PC-3 (cell line): ENCODE measurements at regions not wholly inside any gene's neighbourhood (a gene's known extent, or its start where the extent isn't known, plus 50 kb on each side); places are given as distances from the start of the nearest gene placed in this dataset.

Source experiments
- ATAC-seq: fragments of 200-7000 bp; cut with Tn5 transposase; 2 replicates; pipeline ENCODE4 v1.9.1; 2020; ENCODE audit warnings: mild to moderate bottlenecking, moderate library complexity
- BruUV-seq: library from RNA; stranded (reverse); fragments of 400-500 nt; replicated peaks from 2 replicates; lab custom pipeline; 2021; lab: Mats Ljungman, UMichigan
- CTCF ChIA-PET: fragments of 300-600 bp; sonication (Branson Sonifier 250); formaldehyde crosslinking; loops from one replicate; lab custom pipeline; 2022; ENCODE audit warnings: antibody characterized with exemption; lab: Charles Lee
- POLR2A ChIA-PET: fragments of 300-600 bp; sonication (Branson Sonifier 250); formaldehyde crosslinking; loops from one replicate; lab custom pipeline; 2022; ENCODE audit warnings: antibody characterized with exemption; ENCODE audit not compliant: unreplicated experiment; lab: Charles Lee
- DNase-seq: peaks from one replicate; pipeline ENCODE4 v3.0.0-alpha.2; 2015
- H2AFZ ChIP-seq: fragments of 300-600 bp; sonication (generic); 2 replicates; pipeline ENCODE4 v1.6.0; 2016; ENCODE audit warnings: antibody characterized with exemption, low read length
- H3F3A ChIP-seq: fragments of 300-600 bp; sonication (generic); one replicate; pipeline ENCODE4 v1.6.0; 2017; ENCODE audit warnings: antibody characterized with exemption, low read length, control low read depth, mild to moderate bottlenecking; ENCODE audit not compliant: unreplicated experiment
- H3K27ac ChIP-seq: fragments of 300-600 bp; sonication (generic); 2 replicates; pipeline ENCODE4 v1.5.1; 2016; ENCODE audit warnings: mild to moderate bottlenecking, low read length
- H3K27me3 ChIP-seq: fragments of 300-600 bp; sonication (generic); 2 replicates; pipeline ENCODE4 v1.6.1; 2016; ENCODE audit warnings: low read length, mixed read lengths
- H3K36me3 ChIP-seq: fragments of 300-600 bp; sonication (generic); 2 replicates; pipeline ENCODE4 v1.6.1; 2016; ENCODE audit warnings: low read depth, mixed run types, low read length, mixed read lengths
- H3K4me1 ChIP-seq: fragments of 300-600 bp; sonication (generic); 2 replicates; pipeline ENCODE4 v1.5.1; 2016; ENCODE audit warnings: low read length; ENCODE audit not compliant: insufficient read depth
- H3K4me2 ChIP-seq: fragments of 300-600 bp; sonication (generic); 2 replicates; pipeline ENCODE4 v1.6.0; 2016; ENCODE audit warnings: low read length
- H3K4me3 ChIP-seq: fragments of 300-600 bp; sonication (generic); 2 replicates; pipeline ENCODE4 v1.5.1; 2016; ENCODE audit warnings: mild to moderate bottlenecking, low read length, mixed read lengths
- H3K79me2 ChIP-seq: fragments of 300-600 bp; sonication (generic); 2 replicates; pipeline ENCODE4 v1.6.1; 2017; ENCODE audit warnings: low read length, mixed read lengths
- H3K9ac ChIP-seq: fragments of 300-600 bp; sonication (generic); 2 replicates; pipeline ENCODE4 v1.6.0; 2016; ENCODE audit warnings: mild to moderate bottlenecking, low read length
- H3K9me2 ChIP-seq: fragments of 300-600 bp; sonication (generic); replicated peaks from 2 replicates; pipeline ENCODE4 v1.6.1; 2016; ENCODE audit warnings: mixed run types, low read length, mixed read lengths
- H3K9me3 ChIP-seq: fragments of 300-600 bp; sonication (generic); 2 replicates; pipeline ENCODE4 v1.6.1; 2016; ENCODE audit warnings: low read length, mixed read lengths
- H4K20me1 ChIP-seq: fragments of 300-600 bp; sonication (generic); 2 replicates; pipeline ENCODE4 v1.6.1; 2016; ENCODE audit warnings: low read length, mixed read lengths
- EZH2 ChIP-seq: fragments of 300-600 bp; sonication (generic); IDR thresholded peaks from one replicate; pipeline ENCODE4 v1.6.1; 2017; ENCODE audit warnings: antibody characterized with exemption, mild to moderate bottlenecking, low read length; ENCODE audit not compliant: unreplicated experiment
- EZH2phosphoT487 ChIP-seq: fragments of 300-600 bp; sonication (generic); IDR thresholded peaks from 2 replicates; pipeline ENCODE4 v1.6.1; 2018; ENCODE audit warnings: mild to moderate bottlenecking, antibody characterized with exemption, low read length, borderline replicate concordance
- intact Hi-C: fragments of 100-400 bp; cut with micrococcal nuclease; formaldehyde crosslinking; loops from 2 replicates; pipeline ENCODE4 v1.9.0; 2023
- TF ChIP-seq, protein P1 (sequence below): fragments of 300-600 bp; sonication (generic); conservative IDR thresholded peaks from 2 replicates; pipeline ENCODE4 v1.5.1; 2017; ENCODE audit warnings: antibody characterized with exemption, low read depth, mild to moderate bottlenecking, low read length

DNA sequence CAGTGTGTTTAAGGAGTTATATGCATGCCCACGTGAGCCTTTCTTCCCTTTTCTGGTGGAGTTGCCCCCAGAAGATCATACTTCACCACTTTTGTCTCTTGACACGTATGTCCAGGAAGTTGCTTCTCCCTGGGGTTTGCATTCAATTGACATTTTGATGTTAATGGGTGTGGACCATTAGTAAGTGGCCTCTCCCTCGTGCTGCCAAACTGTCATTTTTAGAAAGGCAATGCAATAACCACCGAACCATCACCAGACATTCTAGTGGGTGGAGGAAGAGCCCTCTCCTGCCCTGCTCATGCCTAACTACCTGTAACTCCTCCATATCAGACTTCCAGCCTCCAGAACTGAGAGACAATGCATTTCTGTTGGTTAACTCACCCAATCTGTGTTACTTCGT lies 290.8 kb downstream of the ATPSCKMT start:
- Histone ChIP-seq H3K4me2 (no peak overlapping the region), H3F3A (no peaks in the 10 kb centered on the region), H3K4me1 (no peaks in the 10 kb centered on the region), H3K27me3 (peaks cover 7% of the 10 kb centered on the region; the same call in 1 of the 2 replicates), H3K9me2 (no peaks in the 10 kb centered on the region), H3K79me2 (no peaks in the 10 kb centered on the region), H2AFZ (no peak overlapping the region), H3K27ac (no peak overlapping the region), H3K36me3 (no peaks in the 10 kb centered on the region), H3K9ac (no peak overlapping the region), H4K20me1 (no peaks in the 10 kb centered on the region), H3K9me3 (no peaks in the 10 kb centered on the region), H3K4me3 (no peak overlapping the region)
- ATAC-seq (no peak), DNase-seq (no peak)
- CTCF ChIA-PET = no interaction called here
- no TSS peak for BruUV-seq
- POLR2A ChIA-PET = no interaction called here
- TF ChIP-seq EZH2 = no peak
- TF ChIP-seq EZH2phosphoT487 = no peak
- TF ChIP-seq, protein P1, sequence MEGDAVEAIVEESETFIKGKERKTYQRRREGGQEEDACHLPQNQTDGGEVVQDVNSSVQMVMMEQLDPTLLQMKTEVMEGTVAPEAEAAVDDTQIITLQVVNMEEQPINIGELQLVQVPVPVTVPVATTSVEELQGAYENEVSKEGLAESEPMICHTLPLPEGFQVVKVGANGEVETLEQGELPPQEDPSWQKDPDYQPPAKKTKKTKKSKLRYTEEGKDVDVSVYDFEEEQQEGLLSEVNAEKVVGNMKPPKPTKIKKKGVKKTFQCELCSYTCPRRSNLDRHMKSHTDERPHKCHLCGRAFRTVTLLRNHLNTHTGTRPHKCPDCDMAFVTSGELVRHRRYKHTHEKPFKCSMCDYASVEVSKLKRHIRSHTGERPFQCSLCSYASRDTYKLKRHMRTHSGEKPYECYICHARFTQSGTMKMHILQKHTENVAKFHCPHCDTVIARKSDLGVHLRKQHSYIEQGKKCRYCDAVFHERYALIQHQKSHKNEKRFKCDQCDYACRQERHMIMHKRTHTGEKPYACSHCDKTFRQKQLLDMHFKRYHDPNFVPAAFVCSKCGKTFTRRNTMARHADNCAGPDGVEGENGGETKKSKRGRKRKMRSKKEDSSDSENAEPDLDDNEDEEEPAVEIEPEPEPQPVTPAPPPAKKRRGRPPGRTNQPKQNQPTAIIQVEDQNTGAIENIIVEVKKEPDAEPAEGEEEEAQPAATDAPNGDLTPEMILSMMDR = no peak
- intact Hi-C loops = no loop called here

DNA sequence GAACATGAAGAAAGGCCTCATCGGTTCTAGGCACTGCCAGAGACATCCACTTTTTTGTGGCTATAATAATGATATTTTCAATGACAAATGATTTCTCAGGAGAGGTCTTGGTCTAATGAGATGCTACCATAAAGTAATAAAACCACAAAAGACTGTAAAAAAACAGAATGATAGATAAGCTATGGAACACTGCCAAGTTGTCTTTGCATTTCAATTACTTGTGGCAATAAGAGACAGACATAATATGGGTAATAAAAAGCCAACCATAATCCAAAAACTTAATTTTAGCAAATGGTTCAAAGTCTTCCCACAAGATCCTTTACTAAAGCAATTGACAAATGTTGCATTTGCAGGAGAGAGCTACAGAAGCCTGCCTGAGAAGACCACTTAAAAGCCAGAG lies 292.5 kb downstream of the ATPSCKMT start:
- Histone ChIP-seq H3K9ac (no peak overlapping the region), H3K9me3 (no peaks in the 10 kb centered on the region), H3K36me3 (no peaks in the 10 kb centered on the region), H2AFZ (no peak overlapping the region), H3K27ac (no peak overlapping the region), H3K4me3 (no peak overlapping the region), H3K4me1 (no peaks in the 10 kb centered on the region), H3K9me2 (no peaks in the 10 kb centered on the region), H3K4me2 (no peak overlapping the region), H4K20me1 (no peaks in the 10 kb centered on the region), H3F3A (no peaks in the 10 kb centered on the region), H3K79me2 (no peaks in the 10 kb centered on the region), H3K27me3 (peaks cover 7% of the 10 kb centered on the region; the same call in 1 of the 2 replicates)
- intact Hi-C loops = no loop called here
- no peak for ATAC-seq
- no peak for DNase-seq
- no peak for TF ChIP-seq EZH2phosphoT487
- BruUV-seq = no TSS peak
- CTCF ChIA-PET = no interaction called here
- POLR2A ChIA-PET = no interaction called here

DNA sequence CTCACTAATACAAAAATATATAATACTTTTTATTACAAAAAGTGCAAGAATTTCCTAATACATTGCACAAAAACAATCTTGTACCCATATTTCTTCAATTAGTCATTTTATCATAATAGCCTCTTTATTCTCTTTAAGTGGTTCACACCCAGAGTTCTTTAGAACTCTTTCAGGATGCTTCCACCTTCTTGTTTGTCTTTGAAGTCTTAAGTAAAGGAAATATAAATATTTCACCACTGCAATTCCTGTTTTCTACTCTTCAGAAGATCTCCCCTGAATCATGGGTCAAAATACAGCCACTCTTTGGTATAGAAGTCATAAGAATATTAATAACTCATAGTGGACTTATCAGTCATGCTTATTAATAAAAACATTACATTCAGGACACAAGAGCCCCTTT lies 293.0 kb downstream of the ATPSCKMT start:
- Histone ChIP-seq H3K4me3 (no peak overlapping the region), H4K20me1 (no peaks in the 10 kb centered on the region), H2AFZ (no peak overlapping the region), H3K9me3 (no peaks in the 10 kb centered on the region), H3K4me2 (no peak overlapping the region), H3K27me3 (peaks cover 7% of the 10 kb centered on the region; the same call in 1 of the 2 replicates), H3K9me2 (no peaks in the 10 kb centered on the region), H3F3A (no peaks in the 10 kb centered on the region), H3K27ac (no peak overlapping the region), H3K9ac (no peak overlapping the region), H3K4me1 (no peaks in the 10 kb centered on the region), H3K79me2 (no peaks in the 10 kb centered on the region), H3K36me3 (no peaks in the 10 kb centered on the region)
- intact Hi-C loops = no loop called here
- POLR2A ChIA-PET = no interaction called here
- CTCF ChIA-PET = no interaction called here
- DNase-seq = no peak
- BruUV-seq = no TSS peak
- ATAC-seq = no peak
- TF ChIP-seq, protein P1 = no peak
- TF ChIP-seq EZH2 (no peak), EZH2phosphoT487 (no peak)
